ENCODE measurements at regions not wholly inside any gene's neighbourhood (a gene's known extent, or its start where the extent isn't known, plus 50 kb on each side); places are given as distances from the start of the nearest gene placed in this dataset.

DNA sequence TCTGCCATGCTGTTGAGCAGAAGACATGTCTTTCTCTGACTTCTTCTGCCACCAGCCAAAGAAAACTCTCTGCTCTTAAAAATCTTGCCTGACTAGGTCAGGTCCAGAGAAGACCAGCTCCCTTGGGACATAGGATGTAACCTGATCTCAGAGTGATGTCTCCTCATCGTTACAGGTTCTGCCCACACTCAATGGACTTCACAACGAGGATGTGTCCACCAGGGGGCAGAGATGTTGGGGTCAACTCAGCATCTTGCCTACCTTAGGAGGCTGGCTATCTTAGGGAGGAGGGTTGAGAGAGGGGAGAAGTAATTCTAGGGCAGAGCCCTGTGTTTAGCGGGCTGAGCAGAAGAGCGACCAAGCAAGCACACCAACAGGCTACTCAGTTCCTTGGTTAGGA lies 207.6 kb upstream of the CDH4 start:
- WGBS, result 50% methylated on average over 4 of the region's 4 CpGs
- Histone ChIP-seq H3K36me3 (ENCODE audit: control insufficient read depth in 2 of 2, insufficient read depth in 2 of 2, low read length in 1 of 2) (no peaks in the 10 kb centered on the region), H3K27me3 (ENCODE audit: control insufficient read depth in 2 of 2, insufficient read depth in 1 of 2, low read length in 1 of 2) (no peaks in the 10 kb centered on the region), H3K27ac (ENCODE audit: low read depth in 1 of 2, low read length in 1 of 2) (no peak overlapping the region), H3K9me3 (ENCODE audit: control insufficient read depth in 2 of 2, insufficient read depth in 1 of 2, low read length in 1 of 2) (peaks cover 0 to 7% of the 10 kb centered on the region in 2 donors), H3K4me3 (ENCODE audit: low read length in 2 of 2) (no peak overlapping the region), H3K4me1 (ENCODE audit: control insufficient read depth in 2 of 2, insufficient read depth in 2 of 2, low read length in 2 of 2) (no peaks in the 10 kb centered on the region)
- no peak for DNase-seq (ENCODE audit: low read depth in 6 of 9, low spot score in 9 of 9)

DNA sequence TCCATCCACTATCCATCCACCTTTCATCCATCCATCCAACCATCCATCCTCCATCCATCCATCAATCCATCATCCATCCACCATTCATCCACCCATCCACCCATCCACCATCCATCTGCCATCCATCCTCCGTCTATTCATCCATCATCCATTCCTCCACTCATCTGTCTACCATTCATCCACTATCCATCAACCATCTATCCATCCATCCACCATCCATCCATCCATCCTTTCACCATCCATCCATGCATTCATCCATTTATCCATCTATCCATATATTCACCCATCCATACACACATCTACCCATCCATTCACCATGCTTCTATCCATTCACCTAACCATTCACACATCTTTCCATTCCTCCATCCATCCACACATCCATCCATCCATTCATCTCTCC lies 207.0 kb upstream of the CDH4 start:
- H3K9me3 ChIP-seq (ENCODE audit: control insufficient read depth in 2 of 2, insufficient read depth in 1 of 2, low read length in 1 of 2), result peaks cover 1 to 6% of the 10 kb centered on the region in 2 donors
- WGBS, result 98% methylated on average over 1 of the region's 1 CpG
- H3K27me3 ChIP-seq (ENCODE audit: control insufficient read depth in 2 of 2, insufficient read depth in 1 of 2, low read length in 1 of 2), result no peaks in the 10 kb centered on the region
- H3K27ac ChIP-seq (ENCODE audit: low read depth in 1 of 2, low read length in 1 of 2), result no peak overlapping the region
- H3K4me1 ChIP-seq (ENCODE audit: control insufficient read depth in 2 of 2, insufficient read depth in 2 of 2, low read length in 2 of 2), result no peaks in the 10 kb centered on the region
- DNase-seq (ENCODE audit: low read depth in 6 of 9, low spot score in 9 of 9), result no peak
- no peaks in the 10 kb centered on the region for H3K36me3 ChIP-seq (ENCODE audit: control insufficient read depth in 2 of 2, insufficient read depth in 2 of 2, low read length in 1 of 2)
- H3K4me3 ChIP-seq (ENCODE audit: low read length in 2 of 2), result no peak overlapping the region

DNA sequence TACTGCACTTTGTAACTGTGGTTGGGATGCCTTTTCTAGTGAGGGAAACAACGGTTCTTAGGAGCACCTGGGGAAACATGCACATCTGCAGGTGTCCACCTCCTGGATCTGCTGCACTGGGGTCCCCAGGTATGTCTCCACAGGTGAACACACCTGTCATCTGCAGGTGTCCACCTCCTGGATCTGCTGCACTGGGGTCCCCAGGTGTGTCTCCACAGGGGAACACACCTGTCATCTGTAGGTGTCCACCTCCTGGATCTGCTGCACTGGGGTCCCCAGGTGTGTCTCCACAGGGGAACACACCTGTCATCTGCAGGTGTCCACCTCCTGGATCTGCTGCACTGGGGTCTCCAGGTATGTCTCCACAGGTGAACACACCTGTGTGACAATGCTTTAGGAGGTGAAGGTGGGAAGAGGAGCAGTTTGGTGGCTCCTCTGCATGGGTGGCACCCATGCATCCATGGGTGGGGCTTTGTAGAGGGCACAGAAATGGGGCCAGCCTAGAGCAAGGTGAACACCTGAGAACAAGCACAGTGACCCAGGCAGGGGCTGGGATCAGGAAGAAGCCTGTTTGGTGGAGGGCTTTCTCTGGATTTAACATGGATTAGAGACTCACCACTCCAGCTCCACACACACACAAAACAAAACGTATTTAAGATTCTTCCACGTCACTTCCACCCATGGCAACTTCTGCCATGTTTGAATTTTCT lies 206.0 kb upstream of the CDH4 start:
- Histone ChIP-seq H3K4me3 (ENCODE audit: low read length in 2 of 2) (no peak overlapping the region), H3K9me3 (ENCODE audit: control insufficient read depth in 2 of 2, insufficient read depth in 1 of 2, low read length in 1 of 2) (peaks cover 0 to 1% of the 10 kb centered on the region in 2 donors), H3K27me3 (ENCODE audit: control insufficient read depth in 2 of 2, insufficient read depth in 1 of 2, low read length in 1 of 2) (no peaks in the 10 kb centered on the region), H3K4me1 (ENCODE audit: control insufficient read depth in 2 of 2, insufficient read depth in 2 of 2, low read length in 2 of 2) (no peaks in the 10 kb centered on the region), H3K36me3 (ENCODE audit: control insufficient read depth in 2 of 2, insufficient read depth in 2 of 2, low read length in 1 of 2) (no peaks in the 10 kb centered on the region), H3K27ac (ENCODE audit: low read depth in 1 of 2, low read length in 1 of 2) (no peak overlapping the region)
- 82% methylated on average over 3 of the region's 3 CpGs for WGBS
- peak in 2 of 9 donors; percentile 14 to 22 for DNase-seq (ENCODE audit: low read depth in 6 of 9, low spot score in 9 of 9)

DNA sequence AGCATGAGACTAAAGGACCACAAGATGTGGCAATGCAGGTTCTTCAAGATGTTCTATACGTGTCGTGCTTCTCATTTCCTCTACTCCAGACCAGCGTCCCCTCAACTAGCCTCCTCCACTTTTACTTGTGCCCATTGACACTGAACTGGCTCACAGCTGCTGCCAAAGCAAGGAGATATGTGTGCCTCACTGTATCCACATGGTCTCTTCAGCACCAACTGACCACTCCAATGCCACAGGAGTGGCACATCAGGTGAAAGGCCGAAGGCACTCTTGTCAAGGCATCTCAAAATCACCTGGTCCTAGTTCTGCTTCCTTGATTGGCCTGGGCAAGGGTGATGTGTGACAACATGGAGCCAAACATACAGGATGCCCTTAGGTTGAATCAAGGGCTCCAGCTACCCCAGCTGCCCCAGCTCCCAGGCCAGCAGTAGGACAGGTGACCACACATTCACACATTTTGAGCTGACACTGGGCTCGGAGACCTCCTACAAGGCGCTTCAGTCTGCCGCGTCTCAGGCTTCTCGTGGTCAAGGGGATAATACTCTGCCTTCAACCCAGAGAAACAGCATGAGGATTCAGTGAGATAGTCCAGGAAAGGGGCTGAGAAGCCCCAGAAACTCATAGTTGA lies 205.2 kb upstream of the CDH4 start:
- WGBS, result 92% methylated on average over 9 of the region's 9 CpGs
- no peaks in the 10 kb centered on the region for H3K27me3 ChIP-seq (ENCODE audit: control insufficient read depth in 2 of 2, insufficient read depth in 1 of 2, low read length in 1 of 2)
- peaks cover 0 to 1% of the 10 kb centered on the region in 2 donors for H3K9me3 ChIP-seq (ENCODE audit: control insufficient read depth in 2 of 2, insufficient read depth in 1 of 2, low read length in 1 of 2)
- no peak for DNase-seq (ENCODE audit: low read depth in 6 of 9, low spot score in 9 of 9)
- no peak overlapping the region for H3K27ac ChIP-seq (ENCODE audit: low read depth in 1 of 2, low read length in 1 of 2)
- H3K4me1 ChIP-seq (ENCODE audit: control insufficient read depth in 2 of 2, insufficient read depth in 2 of 2, low read length in 2 of 2), result no peaks in the 10 kb centered on the region
- H3K4me3 ChIP-seq (ENCODE audit: low read length in 2 of 2), result no peak overlapping the region
- H3K36me3 ChIP-seq (ENCODE audit: control insufficient read depth in 2 of 2, insufficient read depth in 2 of 2, low read length in 1 of 2), result no peaks in the 10 kb centered on the region

DNA sequence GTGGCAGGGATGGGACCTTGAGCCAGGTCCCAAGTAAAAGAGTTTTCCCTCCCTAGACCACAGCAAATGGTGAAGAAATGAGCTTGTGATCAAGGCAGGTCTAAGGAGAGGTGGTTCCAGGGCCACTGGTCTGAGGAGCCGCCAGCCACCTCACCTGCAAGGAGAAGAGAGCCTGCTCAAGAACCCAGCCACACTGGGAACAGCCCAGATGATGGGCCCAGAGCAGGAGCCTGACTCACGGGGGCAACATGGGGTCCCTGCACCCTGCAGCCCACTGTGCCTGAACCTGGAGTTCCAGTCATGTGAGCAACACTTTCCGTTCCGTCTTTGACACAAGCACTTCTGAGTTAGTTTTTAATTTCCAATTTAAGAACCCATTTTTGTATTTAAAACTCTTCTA lies 204.5 kb upstream of the CDH4 start:
- 93% methylated on average over 4 of the region's 4 CpGs for WGBS

DNA sequence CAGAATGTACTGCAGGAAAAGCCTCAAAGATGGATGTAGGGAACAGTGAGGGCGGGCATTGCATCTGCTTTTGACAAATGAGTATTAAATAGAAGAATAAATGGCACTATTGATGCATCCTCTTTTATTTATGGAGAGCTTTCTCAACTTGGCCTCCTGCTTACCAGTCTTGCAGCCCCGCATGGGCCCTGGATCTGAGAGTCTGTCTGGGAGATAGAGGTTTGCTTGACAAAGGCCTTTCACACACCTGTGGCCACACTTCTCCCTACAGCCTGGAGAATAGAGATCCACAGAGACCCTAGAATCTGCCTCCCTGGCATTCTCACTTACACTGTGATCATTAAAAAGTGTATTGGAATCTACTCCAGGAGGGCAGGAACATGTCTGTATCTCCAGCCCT lies 203.8 kb upstream of the CDH4 start:
- Histone ChIP-seq H3K4me1 (ENCODE audit: control insufficient read depth in 2 of 2, insufficient read depth in 2 of 2, low read length in 2 of 2) (no peaks in the 10 kb centered on the region), H3K4me3 (ENCODE audit: low read length in 2 of 2) (no peak overlapping the region), H3K27me3 (ENCODE audit: control insufficient read depth in 2 of 2, insufficient read depth in 1 of 2, low read length in 1 of 2) (no peaks in the 10 kb centered on the region), H3K27ac (ENCODE audit: low read depth in 1 of 2, low read length in 1 of 2) (no peak overlapping the region), H3K36me3 (ENCODE audit: control insufficient read depth in 2 of 2, insufficient read depth in 2 of 2, low read length in 1 of 2) (no peaks in the 10 kb centered on the region), H3K9me3 (ENCODE audit: control insufficient read depth in 2 of 2, insufficient read depth in 1 of 2, low read length in 1 of 2) (peaks cover 0 to 1% of the 10 kb centered on the region in 2 donors)
- WGBS, result 90% methylated on average over 2 of the region's 2 CpGs
- DNase-seq (ENCODE audit: low read depth in 6 of 9, low spot score in 9 of 9), result no peak

More for the DNA sequence above, 204.5 kb upstream of the CDH4 start:
- H3K27me3 ChIP-seq (ENCODE audit: control insufficient read depth in 2 of 2, insufficient read depth in 1 of 2, low read length in 1 of 2), result no peaks in the 10 kb centered on the region
- H3K4me1 ChIP-seq (ENCODE audit: control insufficient read depth in 2 of 2, insufficient read depth in 2 of 2, low read length in 2 of 2), result no peaks in the 10 kb centered on the region
- no peak overlapping the region for H3K4me3 ChIP-seq (ENCODE audit: low read length in 2 of 2)
- H3K36me3 ChIP-seq (ENCODE audit: control insufficient read depth in 2 of 2, insufficient read depth in 2 of 2, low read length in 1 of 2), result no peaks in the 10 kb centered on the region
- peaks cover 0 to 1% of the 10 kb centered on the region in 2 donors for H3K9me3 ChIP-seq (ENCODE audit: control insufficient read depth in 2 of 2, insufficient read depth in 1 of 2, low read length in 1 of 2)
- no peak overlapping the region for H3K27ac ChIP-seq (ENCODE audit: low read depth in 1 of 2, low read length in 1 of 2)
- no peak for DNase-seq (ENCODE audit: low read depth in 6 of 9, low spot score in 9 of 9)

DNA sequence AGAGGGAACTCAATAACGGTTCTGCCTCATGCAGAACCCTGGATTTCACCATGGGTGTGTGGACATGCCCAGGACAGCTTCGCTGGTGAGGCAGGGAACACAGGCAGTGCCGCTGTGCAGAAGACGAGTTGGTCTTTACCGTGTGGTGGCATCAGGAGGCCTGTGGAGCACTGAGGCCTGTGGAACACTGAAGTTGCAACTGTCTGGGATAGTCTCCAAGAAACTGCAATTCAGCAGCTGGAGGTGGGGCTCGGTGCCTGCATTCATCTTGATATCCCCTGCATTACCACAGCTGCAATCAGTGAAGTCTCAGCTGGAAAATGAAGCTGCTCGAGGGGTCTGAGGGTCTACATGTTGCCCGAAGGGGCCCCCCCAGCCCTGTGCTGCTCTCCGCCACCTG lies 202.4 kb upstream of the CDH4 start:
- Histone ChIP-seq H3K36me3 (ENCODE audit: control insufficient read depth in 2 of 2, insufficient read depth in 2 of 2, low read length in 1 of 2) (no peaks in the 10 kb centered on the region), H3K9me3 (ENCODE audit: control insufficient read depth in 2 of 2, insufficient read depth in 1 of 2, low read length in 1 of 2) (peaks cover 0 to 1% of the 10 kb centered on the region in 2 donors), H3K27me3 (ENCODE audit: control insufficient read depth in 2 of 2, insufficient read depth in 1 of 2, low read length in 1 of 2) (no peaks in the 10 kb centered on the region), H3K4me3 (ENCODE audit: low read length in 2 of 2) (no peak overlapping the region), H3K27ac (ENCODE audit: low read depth in 1 of 2, low read length in 1 of 2) (no peak overlapping the region), H3K4me1 (ENCODE audit: control insufficient read depth in 2 of 2, insufficient read depth in 2 of 2, low read length in 2 of 2) (no peaks in the 10 kb centered on the region)
- no peak for DNase-seq (ENCODE audit: low read depth in 6 of 9, low spot score in 9 of 9)
- WGBS, result 89% methylated on average over 9 of the region's 9 CpGs

DNA sequence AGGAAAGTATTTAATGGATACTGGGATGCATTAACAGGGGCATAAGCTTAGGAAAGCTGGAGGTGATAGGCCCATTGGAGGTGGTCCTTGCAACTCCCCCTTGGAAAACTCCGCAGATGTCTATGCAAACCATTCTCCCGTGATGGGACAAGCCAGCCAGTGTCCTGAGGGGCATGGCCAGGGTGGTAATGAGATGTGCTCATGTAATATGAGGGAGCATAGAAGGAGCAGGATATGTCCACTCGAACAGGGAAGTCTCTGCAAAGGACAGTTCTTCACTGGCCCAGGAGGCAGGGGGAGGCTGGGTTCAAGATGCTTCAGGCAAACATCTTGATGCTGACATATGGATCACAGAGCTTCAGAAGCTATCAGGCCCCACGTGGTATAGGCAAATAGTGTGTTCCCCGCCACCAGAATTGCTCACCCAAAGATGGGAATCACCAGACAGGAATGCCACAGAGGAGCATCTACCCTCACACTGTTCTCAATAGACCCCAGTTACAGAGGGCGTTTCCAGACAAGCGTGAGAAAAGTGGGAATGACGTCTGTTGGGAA lies 201.6 kb upstream of the CDH4 start:
- WGBS, result 79% methylated on average over 8 of the region's 8 CpGs

DNA sequence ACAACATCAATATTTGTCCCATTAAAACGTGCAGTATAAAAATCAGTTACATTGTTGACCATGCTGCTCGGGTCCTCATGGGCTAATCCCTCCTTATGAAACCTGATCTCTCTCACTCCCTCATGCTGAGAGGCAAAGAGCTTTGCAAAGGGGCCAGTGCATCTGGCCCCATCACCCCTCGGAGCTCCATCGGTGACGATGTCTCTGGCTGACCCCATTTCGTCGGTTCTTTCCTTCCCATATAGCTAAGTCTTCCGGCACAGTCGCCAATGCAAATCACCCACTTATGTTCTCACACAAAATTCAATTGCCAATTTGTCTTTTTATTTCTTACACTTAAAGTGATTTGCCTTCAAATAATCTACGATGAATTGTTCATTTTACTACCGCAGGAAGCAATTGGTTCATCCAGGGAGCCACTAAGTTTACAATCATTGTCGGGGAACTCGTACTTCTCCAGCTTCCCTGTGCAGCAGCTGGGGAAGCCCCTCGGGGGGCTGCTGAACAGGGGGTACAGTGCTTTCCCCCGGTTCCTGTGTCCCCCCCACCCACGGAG lies 199.8 kb upstream of the CDH4 start:
- no peak overlapping the region for H3K27ac ChIP-seq (ENCODE audit: low read depth in 1 of 2, low read length in 1 of 2)
- no peak for DNase-seq (ENCODE audit: low read depth in 6 of 9, low spot score in 9 of 9)
- peaks cover 0 to 1% of the 10 kb centered on the region in 2 donors for H3K9me3 ChIP-seq (ENCODE audit: control insufficient read depth in 2 of 2, insufficient read depth in 1 of 2, low read length in 1 of 2)
- 80% methylated on average over 16 of the region's 16 CpGs for WGBS
- H3K4me3 ChIP-seq (ENCODE audit: low read length in 2 of 2), result no peak overlapping the region
- no peaks in the 10 kb centered on the region for H3K36me3 ChIP-seq (ENCODE audit: control insufficient read depth in 2 of 2, insufficient read depth in 2 of 2, low read length in 1 of 2)
- no peaks in the 10 kb centered on the region for H3K4me1 ChIP-seq (ENCODE audit: control insufficient read depth in 2 of 2, insufficient read depth in 2 of 2, low read length in 2 of 2)
- H3K27me3 ChIP-seq (ENCODE audit: control insufficient read depth in 2 of 2, insufficient read depth in 1 of 2, low read length in 1 of 2), result no peaks in the 10 kb centered on the region

More for the DNA sequence above, 201.6 kb upstream of the CDH4 start:
- H3K27me3 ChIP-seq (ENCODE audit: control insufficient read depth in 2 of 2, insufficient read depth in 1 of 2, low read length in 1 of 2), result no peaks in the 10 kb centered on the region
- H3K4me1 ChIP-seq (ENCODE audit: control insufficient read depth in 2 of 2, insufficient read depth in 2 of 2, low read length in 2 of 2), result no peaks in the 10 kb centered on the region
- no peak overlapping the region for H3K27ac ChIP-seq (ENCODE audit: low read depth in 1 of 2, low read length in 1 of 2)
- H3K36me3 ChIP-seq (ENCODE audit: control insufficient read depth in 2 of 2, insufficient read depth in 2 of 2, low read length in 1 of 2), result no peaks in the 10 kb centered on the region
- no peak for DNase-seq (ENCODE audit: low read depth in 6 of 9, low spot score in 9 of 9)
- H3K4me3 ChIP-seq (ENCODE audit: low read length in 2 of 2), result no peak overlapping the region
- H3K9me3 ChIP-seq (ENCODE audit: control insufficient read depth in 2 of 2, insufficient read depth in 1 of 2, low read length in 1 of 2), result peaks cover 0 to 1% of the 10 kb centered on the region in 2 donors

All from thymus (tissue), 11 donors.